GM12864 (cell line): ENCODE measurements at regions not wholly inside any gene's neighbourhood (a gene's known extent, or its start where the extent isn't known, plus 50 kb on each side); places are given as distances from the start of the nearest gene placed in this dataset.

Experiments
- DNase-seq: peaks from one replicate; pipeline ENCODE4 v3.0.0-alpha.2; 2011; ENCODE audit warnings: low read depth
- H3K4me3 ChIP-seq: 2 replicates; pipeline ENCODE4 v1.5.1; 2011; ENCODE audit warnings: mild to moderate bottlenecking, low read depth, low read length, control low read depth
- CTCF ChIP-seq: IDR thresholded peaks from 2 replicates; pipeline ENCODE4 v1.5.1; 2011; ENCODE audit warnings: low read depth, mild to moderate bottlenecking, moderate library complexity, low read length, control low read depth, inconsistent platforms; ENCODE audit errors: missing control alignments

- DNase-seq, result no peak
- TF ChIP-seq CTCF, result no peak
- H3K4me3 ChIP-seq, result no peak overlapping the region
Measured at GRCh38 chr1:199629624-199630023, 397.9 kb upstream of the NR5A2 start.

GRCh38 chr1:199639453-199639852 is 388.1 kb upstream of the NR5A2 start:
- H3K4me3 ChIP-seq, result no peak overlapping the region
- no peak for DNase-seq
- TF ChIP-seq CTCF, result no peak

- no peak for DNase-seq
- no peak for TF ChIP-seq CTCF
- no peak overlapping the region for H3K4me3 ChIP-seq
Measured at GRCh38 chr1:199641531-199641930, 386.0 kb upstream of the NR5A2 start.

DNA sequence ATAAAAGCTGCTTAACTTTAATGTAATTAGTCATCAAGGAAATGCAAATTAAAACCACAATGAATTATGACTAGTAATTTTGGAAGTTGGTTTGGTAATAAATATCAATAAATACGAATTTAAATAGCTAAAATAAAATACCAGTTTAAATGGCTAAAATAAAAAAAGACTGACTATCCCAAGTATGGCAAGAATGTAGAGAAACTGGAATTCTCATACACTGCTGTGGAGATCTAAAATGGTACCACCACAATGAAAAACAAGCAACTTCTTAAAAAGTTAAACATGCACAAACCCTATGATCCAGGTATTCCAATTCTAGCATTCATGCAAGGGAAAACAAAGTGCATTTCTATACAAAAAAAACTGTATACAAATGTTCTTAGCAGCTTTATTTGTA is 382.6 kb upstream of the NR5A2 start:
- DNase-seq, result no peak
- H3K4me3 ChIP-seq, result no peak overlapping the region
- no peak for TF ChIP-seq CTCF

- no peak for TF ChIP-seq CTCF
Measured at GRCh38 chr1:199646761-199647160, 380.7 kb upstream of the NR5A2 start.

DNA sequence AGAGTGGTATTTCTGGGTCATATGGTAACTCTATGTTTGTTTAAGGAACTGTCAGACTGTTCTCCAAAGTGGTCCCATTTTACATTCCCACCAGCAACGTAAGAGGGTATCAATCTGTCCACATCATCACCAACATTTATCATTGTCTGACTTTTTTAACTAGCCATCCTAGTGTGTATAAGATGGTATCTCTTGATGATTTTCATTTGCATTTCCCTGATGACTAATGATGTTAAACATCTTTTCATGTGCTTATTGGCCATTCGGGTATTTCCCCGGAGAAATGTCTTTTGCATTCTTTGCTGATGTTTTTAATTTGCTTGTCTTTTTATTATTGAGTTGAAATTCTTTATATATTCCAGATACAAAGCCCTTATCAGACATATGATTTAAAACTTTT is 370.1 kb upstream of the NR5A2 start:
- no peak overlapping the region for H3K4me3 ChIP-seq
- DNase-seq, result no peak
- TF ChIP-seq CTCF, result no peak

More at GRCh38 chr1:199646761-199647160, 380.7 kb upstream of the NR5A2 start:
- DNase-seq, result no peak
- H3K4me3 ChIP-seq, result no peak overlapping the region

GRCh38 chr1:199660071-199660470 is 367.4 kb upstream of the NR5A2 start:
- no peak overlapping the region for H3K4me3 ChIP-seq
- TF ChIP-seq CTCF, result no peak
- DNase-seq, result no peak
